GM12874 (cell line): ENCODE measurements at regions not wholly inside any gene's neighbourhood (a gene's known extent, or its start where the extent isn't known, plus 50 kb on each side); places are given as distances from the start of the nearest gene placed in this dataset.

Source experiments
- TF ChIP-seq, protein P1 (sequence below): IDR thresholded peaks from 2 replicates; pipeline ENCODE4 v1.5.1; 2011; ENCODE audit warnings: low read depth, mild to moderate bottlenecking, control low read depth, low read length, moderate library complexity; ENCODE audit not compliant: insufficient read depth

DNA sequence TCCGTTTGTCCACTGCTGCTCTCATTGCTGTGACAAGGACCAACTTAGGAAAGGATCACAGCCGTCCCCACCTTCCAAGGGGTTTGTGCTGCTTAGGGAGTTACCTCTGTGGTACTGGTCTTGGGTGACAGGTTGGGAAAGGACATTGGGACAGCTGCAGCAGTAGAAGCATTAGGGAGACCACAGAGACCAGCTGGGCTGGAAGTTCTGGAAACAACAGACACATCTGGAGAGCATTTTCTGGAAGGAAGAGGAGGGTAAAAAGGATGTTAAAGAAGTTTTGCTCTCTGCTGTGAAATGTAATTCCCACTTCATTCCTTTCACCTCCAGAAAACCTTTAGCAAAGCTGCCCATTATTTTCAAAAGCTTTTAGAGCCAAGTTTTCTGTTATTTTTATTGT lies 304.2 kb downstream of the LRFN2 start:
- TF ChIP-seq, protein P1, sequence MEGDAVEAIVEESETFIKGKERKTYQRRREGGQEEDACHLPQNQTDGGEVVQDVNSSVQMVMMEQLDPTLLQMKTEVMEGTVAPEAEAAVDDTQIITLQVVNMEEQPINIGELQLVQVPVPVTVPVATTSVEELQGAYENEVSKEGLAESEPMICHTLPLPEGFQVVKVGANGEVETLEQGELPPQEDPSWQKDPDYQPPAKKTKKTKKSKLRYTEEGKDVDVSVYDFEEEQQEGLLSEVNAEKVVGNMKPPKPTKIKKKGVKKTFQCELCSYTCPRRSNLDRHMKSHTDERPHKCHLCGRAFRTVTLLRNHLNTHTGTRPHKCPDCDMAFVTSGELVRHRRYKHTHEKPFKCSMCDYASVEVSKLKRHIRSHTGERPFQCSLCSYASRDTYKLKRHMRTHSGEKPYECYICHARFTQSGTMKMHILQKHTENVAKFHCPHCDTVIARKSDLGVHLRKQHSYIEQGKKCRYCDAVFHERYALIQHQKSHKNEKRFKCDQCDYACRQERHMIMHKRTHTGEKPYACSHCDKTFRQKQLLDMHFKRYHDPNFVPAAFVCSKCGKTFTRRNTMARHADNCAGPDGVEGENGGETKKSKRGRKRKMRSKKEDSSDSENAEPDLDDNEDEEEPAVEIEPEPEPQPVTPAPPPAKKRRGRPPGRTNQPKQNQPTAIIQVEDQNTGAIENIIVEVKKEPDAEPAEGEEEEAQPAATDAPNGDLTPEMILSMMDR: no peak

DNA sequence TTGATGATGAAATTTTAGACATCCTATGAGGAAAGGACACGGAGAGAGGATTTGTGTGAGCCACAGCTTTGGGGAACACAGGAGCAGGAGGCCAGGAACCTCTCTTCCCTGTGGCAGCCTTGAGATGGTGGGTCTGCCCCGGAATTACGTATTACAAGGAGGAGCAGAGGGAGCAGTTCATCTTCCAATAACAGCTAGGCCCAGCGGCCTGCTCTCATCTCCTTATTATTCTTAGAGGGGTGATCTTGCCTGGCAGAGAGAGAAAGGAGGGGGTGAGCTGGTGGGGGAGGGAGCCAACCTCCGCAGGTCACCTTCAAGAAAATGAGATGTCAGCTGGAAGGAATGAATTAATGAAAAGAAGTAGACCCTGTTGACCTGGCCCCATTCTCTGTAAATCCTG lies 305.8 kb downstream of the LRFN2 start:
- TF ChIP-seq, protein P1: no peak

DNA sequence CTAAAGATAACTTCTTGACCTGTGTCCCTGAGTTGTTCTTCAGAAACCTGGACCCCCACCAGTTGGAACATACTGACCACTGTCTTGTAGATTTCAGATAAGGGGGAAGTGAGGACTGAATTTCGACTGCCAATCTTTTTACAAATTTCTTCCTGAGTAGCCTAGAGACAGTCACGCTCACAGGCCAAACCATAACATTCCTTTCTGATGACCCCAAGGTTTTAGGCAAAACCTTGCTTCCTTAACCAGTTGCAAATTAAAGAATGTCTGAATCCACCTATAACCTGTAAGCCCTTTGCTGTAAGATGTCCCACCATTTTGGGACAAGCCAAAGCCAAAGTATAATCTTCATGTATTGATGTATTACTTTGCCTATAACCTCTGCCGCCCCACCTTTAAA lies 306.9 kb downstream of the LRFN2 start:
- TF ChIP-seq, protein P1: no peak

DNA sequence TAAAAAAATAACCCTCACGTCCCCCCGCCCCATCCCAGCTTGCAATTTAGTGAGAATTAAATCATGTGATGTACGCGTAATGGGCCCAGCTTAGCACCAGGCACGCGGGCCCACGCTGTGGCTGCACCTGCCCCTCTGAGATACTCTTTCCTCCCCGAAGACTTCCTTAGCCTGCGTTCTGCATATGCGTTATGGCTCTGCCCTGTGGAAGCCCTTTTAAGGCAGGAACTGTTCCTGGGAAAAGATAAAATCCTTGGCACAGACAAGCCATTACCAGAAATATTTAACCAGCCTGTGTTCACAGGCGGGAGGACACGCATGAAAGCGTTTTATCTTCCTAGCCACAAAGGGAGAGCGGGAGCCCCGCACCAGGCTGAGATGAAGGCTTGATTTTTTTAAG lies 311.0 kb downstream of the LRFN2 start:
- TF ChIP-seq, protein P1: no peak

DNA sequence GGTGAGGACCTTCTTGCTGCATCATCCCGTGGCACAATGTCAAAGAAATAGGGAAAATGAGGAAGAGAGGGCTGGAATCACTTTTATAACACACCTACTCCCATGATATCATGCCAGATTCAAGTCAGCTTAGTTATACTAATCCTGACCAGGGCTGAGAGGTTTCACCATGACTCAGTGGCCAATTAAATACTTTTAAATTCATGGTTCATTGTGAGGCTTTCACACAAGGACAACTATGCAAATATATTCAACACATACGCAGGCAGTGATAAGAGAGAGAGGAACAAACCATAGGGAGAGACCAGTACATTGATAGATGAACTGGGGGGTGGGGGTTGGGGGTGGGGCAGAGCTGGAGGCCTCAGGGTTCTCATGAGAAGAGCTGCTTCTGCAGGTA lies 313.1 kb downstream of the LRFN2 start:
- TF ChIP-seq, protein P1: no peak

DNA sequence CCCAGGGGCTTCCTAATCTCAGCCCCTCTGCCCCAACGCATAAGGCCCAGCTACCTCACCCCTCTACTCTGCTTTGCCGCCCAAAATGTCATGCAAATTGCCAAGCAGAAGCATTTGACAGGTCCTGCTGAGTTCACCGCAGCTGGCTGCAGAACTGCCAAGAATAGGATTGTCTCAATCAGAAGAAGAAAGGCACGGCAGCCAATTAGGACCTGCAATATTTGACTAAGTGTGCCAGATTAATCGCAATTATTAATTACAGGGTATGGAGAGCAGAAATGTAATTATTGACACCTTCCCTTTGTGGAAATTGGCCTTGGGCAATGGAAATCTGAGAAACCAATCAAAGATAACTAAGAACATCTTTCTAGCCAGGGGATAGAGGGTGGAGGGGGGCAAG lies 318.6 kb downstream of the LRFN2 start:
- TF ChIP-seq, protein P1: no peak

DNA sequence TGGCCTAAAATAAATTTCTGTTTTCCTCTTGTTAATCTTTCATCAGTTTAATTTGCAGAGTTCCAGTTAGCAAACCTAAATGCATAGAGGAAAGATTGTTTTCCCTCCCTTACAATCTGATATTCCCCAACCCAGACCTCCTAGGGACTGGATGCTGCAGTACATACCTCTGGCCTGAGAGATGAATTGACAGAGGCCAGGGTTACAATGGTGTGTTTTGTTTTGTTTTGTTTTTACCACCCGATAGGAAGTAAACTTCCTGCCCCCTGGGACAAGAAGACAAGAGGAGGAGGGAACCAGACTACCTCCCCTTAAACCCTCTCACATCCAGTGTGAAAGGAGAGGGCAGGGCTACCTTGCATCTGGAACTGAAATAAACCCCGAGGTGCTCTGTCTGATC lies 319.0 kb downstream of the LRFN2 start:
- TF ChIP-seq, protein P1: no peak

DNA sequence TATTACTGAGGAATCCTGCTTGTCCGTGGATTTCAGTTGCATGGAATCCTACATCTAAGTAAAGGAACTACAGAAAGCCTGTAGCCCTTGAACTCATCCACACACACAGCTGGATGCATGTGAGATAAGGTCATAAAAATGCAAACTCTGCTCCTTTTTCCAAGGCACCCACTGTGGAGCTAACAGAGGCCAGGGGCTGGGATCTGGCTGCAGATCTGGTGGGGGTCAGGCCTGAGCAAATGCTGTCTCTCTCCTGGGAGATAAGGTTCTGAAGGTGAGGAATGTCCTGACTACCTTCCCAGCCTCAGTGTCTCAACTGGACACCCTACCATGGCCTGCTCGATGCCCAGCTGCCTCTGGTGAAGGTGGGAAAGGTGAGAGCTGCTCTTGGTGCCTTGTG lies 321.5 kb downstream of the LRFN2 start:
- TF ChIP-seq, protein P1: no peak
